ENCODE measurements at regions not wholly inside any gene's neighbourhood (a gene's known extent, or its start where the extent isn't known, plus 50 kb on each side); places are given as distances from the start of the nearest gene placed in this dataset.

GRCh38 chr3:186481526-186481925, 62.7 kb downstream of the CRYGS start:
- TF ChIP-seq POLR2AphosphoS5 (IDR thresholded peaks at IDR 0.05): no peak
- TF ChIP-seq POLR2A (IDR thresholded peaks at IDR 0.05; ENCODE audit: low read depth): no peak
- no peak for TF ChIP-seq CTCF (IDR thresholded peaks at IDR 0.05)
- no peak for TF ChIP-seq EP300 (IDR thresholded peaks at IDR 0.05)
